Astrocyte of the spinal cord (primary cell): ENCODE measurements at regions not wholly inside any gene's neighbourhood (a gene's known extent, or its start where the extent isn't known, plus 50 kb on each side); places are given as distances from the start of the nearest gene placed in this dataset.

Experiments used
- DNase-seq: peaks from one replicate; pipeline ENCODE4 v3.0.0; 2011; ENCODE audit warnings: low read depth, low spot score
- H3K4me3 ChIP-seq: 2 replicates; pipeline ENCODE4 v1.5.1; 2011; ENCODE audit warnings: low read depth, mild to moderate bottlenecking, low read length, moderate library complexity
- CTCF ChIP-seq: IDR thresholded peaks from 2 replicates; pipeline ENCODE4 v1.5.1; 2012; ENCODE audit warnings: low read depth, mild to moderate bottlenecking, low read length, inconsistent platforms
- in situ Hi-C: cut with HindIII; loops from 2 replicates; pipeline ENCODE4 v1.10.0; 2017; ENCODE audit warnings: low sequenced_read_pairs

GRCh38 chr6:140782941-140783340 lies 1349.8 kb upstream of the GJE1 start:
- H3K4me3 ChIP-seq = no peak overlapping the region
- in situ Hi-C loops = no loop called here
- TF ChIP-seq CTCF = no peak
- no peak for DNase-seq

DNA sequence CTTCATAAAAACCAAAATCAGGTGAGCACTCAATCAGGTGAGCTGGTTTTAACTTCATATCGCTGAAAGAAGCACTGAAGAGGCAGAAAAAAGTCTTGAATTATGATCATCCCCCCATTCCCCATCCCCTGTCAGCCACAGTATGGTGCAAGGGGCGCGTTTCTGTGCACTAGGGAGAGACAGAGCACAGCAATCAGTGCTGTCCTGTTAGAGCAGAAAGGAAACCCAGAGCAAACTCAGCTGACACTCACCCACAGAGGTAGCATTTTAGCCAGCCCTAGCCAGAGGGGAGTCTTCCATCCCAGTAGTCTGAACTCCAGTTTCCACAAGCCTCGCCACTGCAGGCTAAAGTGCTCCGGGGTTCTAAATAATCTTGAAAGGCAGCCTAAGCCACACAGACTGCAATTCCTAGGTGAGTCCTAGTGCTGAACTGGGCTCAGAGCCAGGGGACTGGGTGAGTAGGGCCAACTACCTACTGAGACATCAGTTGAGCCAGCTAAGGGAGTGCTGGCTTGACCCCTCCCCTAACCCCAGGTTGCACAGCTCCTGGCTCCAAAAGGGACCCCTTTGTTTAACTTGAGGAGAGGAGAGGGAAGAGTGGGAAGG lies 1352.6 kb upstream of the GJE1 start:
- TF ChIP-seq CTCF = no peak
- in situ Hi-C loops = no loop called here
- no peak overlapping the region for H3K4me3 ChIP-seq
- no peak for DNase-seq

GRCh38 chr6:140779341-140779740 lies 1353.4 kb upstream of the GJE1 start:
- H3K4me3 ChIP-seq = no peak overlapping the region
- DNase-seq = no peak
- in situ Hi-C loops = no loop called here
- TF ChIP-seq CTCF = no peak

DNA sequence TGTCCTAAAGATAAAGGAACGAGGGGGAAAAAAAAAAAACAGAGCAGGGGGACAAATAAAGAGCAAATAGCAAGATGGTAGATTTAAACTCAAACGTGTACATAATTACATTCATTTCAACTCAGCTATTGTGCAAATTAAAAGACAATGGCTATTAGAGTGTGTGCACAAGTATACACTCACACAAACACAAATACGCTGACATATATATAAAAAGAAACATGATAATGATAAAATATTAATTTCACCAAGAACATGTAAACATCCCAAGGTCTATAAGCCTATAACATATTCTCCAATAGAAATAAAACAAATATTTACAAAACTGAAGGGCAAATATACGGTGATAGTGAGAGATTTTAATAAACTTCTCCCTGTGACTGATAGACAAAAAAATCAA lies 1354.9 kb upstream of the GJE1 start:
- no peak for DNase-seq
- no peak overlapping the region for H3K4me3 ChIP-seq
- in situ Hi-C loops = no loop called here
- TF ChIP-seq CTCF = no peak

DNA sequence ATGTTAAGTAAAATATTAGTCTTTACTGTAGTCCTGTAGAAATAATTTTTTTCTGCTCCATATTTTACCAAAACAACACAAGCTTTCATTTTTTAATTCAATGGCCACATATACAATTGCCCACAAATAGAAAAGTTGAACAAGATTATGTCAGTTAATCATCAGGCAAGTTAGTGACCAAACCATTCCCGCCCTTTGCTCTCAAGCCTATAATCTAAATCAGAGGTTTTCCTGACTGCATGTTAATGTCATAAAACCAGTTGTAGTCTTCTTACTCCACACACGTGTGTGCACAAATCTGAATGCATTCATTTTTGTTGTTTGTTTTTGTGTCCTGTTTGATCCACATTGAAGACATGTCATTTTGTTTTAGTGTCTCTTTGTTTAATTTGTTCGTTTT lies 1357.7 kb upstream of the GJE1 start:
- in situ Hi-C loops = no loop called here
- H3K4me3 ChIP-seq = no peak overlapping the region

GRCh38 chr6:140774080-140774505 lies 1358.6 kb upstream of the GJE1 start:
- in situ Hi-C loops = no loop called here
- H3K4me3 ChIP-seq = no peak overlapping the region
- peak; percentile 89 for DNase-seq
- no peak for TF ChIP-seq CTCF

More for the DNA sequence above, 1357.7 kb upstream of the GJE1 start:
- TF ChIP-seq CTCF = no peak
- no peak for DNase-seq
